NCI-H524 treated with DMSO at 0.1 percent for 48 hours (cell line): ENCODE measurements at regions not wholly inside any gene's neighbourhood (a gene's known extent, or its start where the extent isn't known, plus 50 kb on each side); places are given as distances from the start of the nearest gene placed in this dataset.

ENCODE experiments used
- DNase-seq: peaks from one replicate; lab custom pipeline; 2025; lab: John Stamatoyannopoulos, UW

GRCh38 chr10:128759174-128759573, 633.0 kb upstream of the MKI67 start:
- DNase-seq, result no peak

- no peak for DNase-seq
Observed at GRCh38 chr10:128763588-128763987, 637.4 kb upstream of the MKI67 start.

- DNase-seq, result no peak
Observed at GRCh38 chr10:128764190-128764589, 638.0 kb upstream of the MKI67 start.

- no peak for DNase-seq
Observed at GRCh38 chr10:128766915-128767314, 640.7 kb upstream of the MKI67 start.

- DNase-seq, result no peak
Observed at GRCh38 chr10:128774979-128775378, 648.8 kb upstream of the MKI67 start.

GRCh38 chr10:128775743-128776142, 649.5 kb upstream of the MKI67 start:
- DNase-seq, result no peak

- DNase-seq, result no peak
Observed at GRCh38 chr10:128776673-128777252, 650.5 kb upstream of the MKI67 start.

GRCh38 chr10:128777342-128777741, 651.1 kb upstream of the MKI67 start:
- no peak for DNase-seq

- DNase-seq, result no peak
Observed at GRCh38 chr10:128779416-128779815, 653.2 kb upstream of the MKI67 start.

GRCh38 chr10:128780156-128780761, 654.0 kb upstream of the MKI67 start:
- DNase-seq, result no peak

- DNase-seq, result no peak
Observed at GRCh38 chr10:128781637-128782036, 655.4 kb upstream of the MKI67 start.

- DNase-seq, result no peak
Observed at GRCh38 chr10:128784444-128784843, 658.2 kb upstream of the MKI67 start.

GRCh38 chr10:128792426-128793140, 666.4 kb upstream of the MKI67 start:
- no peak for DNase-seq

- no peak for DNase-seq
Observed at GRCh38 chr10:128793726-128794655, 667.8 kb upstream of the MKI67 start.

GRCh38 chr10:128796396-128796912, 670.2 kb upstream of the MKI67 start:
- DNase-seq, result no peak

- no peak for DNase-seq
Observed at GRCh38 chr10:128802062-128802461, 665.0 kb upstream of the MGMT start.

GRCh38 chr10:128803790-128804189, 663.3 kb upstream of the MGMT start:
- no peak for DNase-seq

GRCh38 chr10:128804411-128804810, 662.6 kb upstream of the MGMT start:
- DNase-seq, result no peak

GRCh38 chr10:128808921-128809440, 658.1 kb upstream of the MGMT start:
- DNase-seq, result no peak

GRCh38 chr10:128811511-128811910, 655.5 kb upstream of the MGMT start:
- DNase-seq, result no peak

- no peak for DNase-seq
Observed at GRCh38 chr10:128812000-128812399, 655.0 kb upstream of the MGMT start.

- DNase-seq, result no peak
Observed at GRCh38 chr10:128813574-128813973, 653.5 kb upstream of the MGMT start.
